ENCODE measurements at regions not wholly inside any gene's neighbourhood (a gene's known extent, or its start where the extent isn't known, plus 50 kb on each side); places are given as distances from the start of the nearest gene placed in this dataset.

DNA sequence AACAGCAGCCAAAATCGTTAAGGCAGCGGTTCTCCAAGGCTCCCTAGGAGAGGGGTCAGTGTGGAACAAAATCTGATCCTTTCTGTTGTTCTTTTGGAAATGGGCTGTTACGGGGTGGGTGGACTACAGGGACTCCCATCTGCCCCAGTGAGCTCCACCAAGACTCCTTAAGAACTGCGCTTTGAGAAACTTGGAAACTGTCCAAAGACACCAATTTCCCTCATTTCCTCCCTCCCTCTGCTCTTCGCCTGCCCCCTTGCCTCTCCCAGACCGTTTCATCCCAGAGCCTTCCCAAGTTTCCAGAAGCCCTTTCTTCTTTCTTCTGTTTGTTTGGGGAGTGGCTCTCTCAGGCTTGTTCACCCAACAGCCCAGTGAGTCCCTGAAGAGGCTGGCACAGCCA lies 205.4 kb downstream of the COPRS start:
- Mint-ChIP-seq H3K27ac (no peak overlapping the region), H3K4me3 (no peak overlapping the region), H3K9me3 (no peaks in the 10 kb centered on the region), H3K4me1 (peaks cover 9% of the 10 kb centered on the region), H3K27me3 (ENCODE audit: insufficient read depth, low read depth) (peaks cover 4% of the 10 kb centered on the region), H3K36me3 (no peaks in the 10 kb centered on the region)
- Histone ChIP-seq H2AFZ (replicated peaks) (no peak overlapping the region), H3K4me3 (no peak overlapping the region), H3K4me1 (no peaks in the 10 kb centered on the region), H3K36me3 (no peaks in the 10 kb centered on the region), H3F3A (ENCODE audit: low read depth) (no peaks in the 10 kb centered on the region), H3K27ac (no peak overlapping the region), H3K27me3 (no peaks in the 10 kb centered on the region), H3K4me2 (no peak overlapping the region), H3K79me2 (ENCODE audit: low read depth) (no peaks in the 10 kb centered on the region), H3K9ac (no peak overlapping the region), H4K20me1 (ENCODE audit: low read depth) (no peaks in the 10 kb centered on the region), H3K9me3 (ENCODE audit: low read depth) (no peaks in the 10 kb centered on the region)
- no peak for DNase-seq (ENCODE audit: low spot score)
- TF ChIP-seq EZH2phosphoT487 (IDR thresholded peaks at IDR 0.05) (no peak), CTCF (IDR thresholded peaks at IDR 0.05) (no peak), EZH2 (IDR thresholded peaks at IDR 0.05) (no peak)

- Histone ChIP-seq H3K9ac (no peak overlapping the region), H3F3A (ENCODE audit: low read depth) (no peaks in the 10 kb centered on the region), H3K27me3 (no peaks in the 10 kb centered on the region), H3K27ac (no peak overlapping the region), H3K36me3 (no peaks in the 10 kb centered on the region), H2AFZ (replicated peaks) (no peak overlapping the region), H4K20me1 (ENCODE audit: low read depth) (no peaks in the 10 kb centered on the region), H3K4me3 (no peak overlapping the region), H3K9me3 (ENCODE audit: low read depth) (no peaks in the 10 kb centered on the region), H3K4me2 (no peak overlapping the region), H3K4me1 (no peaks in the 10 kb centered on the region), H3K79me2 (ENCODE audit: low read depth) (no peaks in the 10 kb centered on the region)
- Mint-ChIP-seq H3K4me3 (no peak overlapping the region), H3K36me3 (no peaks in the 10 kb centered on the region), H3K27ac (no peak overlapping the region), H3K9me3 (peaks cover 9% of the 10 kb centered on the region), H3K27me3 (ENCODE audit: insufficient read depth, low read depth) (peaks cover 4% of the 10 kb centered on the region), H3K4me1 (peaks cover 8% of the 10 kb centered on the region)
- no peak for DNase-seq (ENCODE audit: low spot score)
- TF ChIP-seq CTCF (IDR thresholded peaks at IDR 0.05), result no peak
- TF ChIP-seq EZH2 (IDR thresholded peaks at IDR 0.05), result no peak
- no peak for TF ChIP-seq EZH2phosphoT487 (IDR thresholded peaks at IDR 0.05)
Measured at GRCh38 chr17:31650756-31651520, 208.1 kb downstream of the COPRS start.

DNA sequence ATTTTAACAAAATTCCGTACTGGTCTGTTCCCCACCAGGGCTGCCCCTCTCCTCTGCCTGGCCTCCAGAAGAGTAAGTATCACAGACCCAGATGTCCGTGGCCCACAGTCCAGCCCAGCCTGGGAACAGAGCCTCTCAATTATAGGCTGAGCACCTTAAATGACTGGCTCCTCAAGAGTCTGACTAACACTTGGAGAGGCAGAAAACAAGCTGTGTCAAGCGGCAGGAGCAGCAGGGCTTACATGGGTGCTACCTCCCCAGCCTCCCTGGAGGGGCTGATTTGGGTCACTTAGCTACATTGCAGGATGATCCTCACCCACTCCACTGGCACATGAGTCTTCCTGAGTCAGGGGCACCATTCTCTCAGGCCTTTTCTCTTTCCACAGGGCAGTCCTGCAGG lies 209.7 kb downstream of the COPRS start:
- H3K36me3 Mint-ChIP-seq, result no peaks in the 10 kb centered on the region
- H3K4me3 Mint-ChIP-seq, result no peak overlapping the region
- Histone ChIP-seq H3F3A (ENCODE audit: low read depth) (no peaks in the 10 kb centered on the region), H3K27me3 (no peaks in the 10 kb centered on the region), H3K4me2 (no peak overlapping the region), H3K36me3 (no peaks in the 10 kb centered on the region), H4K20me1 (ENCODE audit: low read depth) (no peaks in the 10 kb centered on the region), H3K9ac (no peak overlapping the region), H3K9me3 (ENCODE audit: low read depth) (no peaks in the 10 kb centered on the region), H3K4me1 (no peaks in the 10 kb centered on the region), H3K4me3 (no peak overlapping the region), H3K79me2 (ENCODE audit: low read depth) (no peaks in the 10 kb centered on the region), H3K27ac (no peak overlapping the region), H2AFZ (replicated peaks) (no peak overlapping the region)
- H3K27me3 Mint-ChIP-seq (ENCODE audit: insufficient read depth, low read depth), result peaks cover 5% of the 10 kb centered on the region
- H3K27ac Mint-ChIP-seq, result no peak overlapping the region
- no peak for DNase-seq (ENCODE audit: low spot score)
- peaks cover 21% of the 10 kb centered on the region for H3K9me3 Mint-ChIP-seq
- TF ChIP-seq CTCF (IDR thresholded peaks at IDR 0.05) (no peak), EZH2phosphoT487 (IDR thresholded peaks at IDR 0.05) (no peak), EZH2 (IDR thresholded peaks at IDR 0.05) (no peak)
- H3K4me1 Mint-ChIP-seq, result peaks cover 7% of the 10 kb centered on the region
